Ovary (tissue), 7 donors: ENCODE measurements at regions not wholly inside any gene's neighbourhood (a gene's known extent, or its start where the extent isn't known, plus 50 kb on each side); places are given as distances from the start of the nearest gene placed in this dataset.

Experiments used
- DNase-seq, 5 donors: peaks; one replicate each; pipeline ENCODE4 v3.0.0-alpha.2; 2019 to 2020
- H3K27ac ChIP-seq, 2 donors: fragments of 200-600 bp; one replicate each; pipeline versions ENCODE4 v1.5.1 to v1.8.0; 2019 to 2022
- H3K27me3 ChIP-seq: fragments of 200-600 bp; one replicate; pipeline ENCODE4 v1.8.0; 2022
- H3K36me3 ChIP-seq: fragments of 200-600 bp; sonication (generic); one replicate; pipeline ENCODE4 v1.5.1; 2019
- H3K4me1 ChIP-seq: one replicate; pipeline ENCODE4 v1.8.1; 2013; ENCODE audit warnings: mild to moderate bottlenecking, moderate library complexity; ENCODE audit not compliant: insufficient read depth
- H3K4me3 ChIP-seq: fragments of 200-600 bp; sonication (generic); one replicate; pipeline ENCODE4 v1.5.1; 2017
- H3K9me3 ChIP-seq, 2 donors: fragments of 200-600 bp in 1 of 2; sonication (generic) in 1 of 2; one replicate each; pipeline versions ENCODE4 v1.5.1 to v1.8.1; 2013 to 2019; ENCODE audit warnings: mild to moderate bottlenecking in 1 of 2, moderate library complexity in 1 of 2
- CTCF ChIP-seq, 3 donors: fragments of 450-650 bp in 2 of 3; fragments of 200-600 bp in 1 of 3; IDR thresholded peaks; one replicate each; pipeline versions ENCODE4 v1.5.1 to v1.8.0; 2016 to 2022; ENCODE audit warnings: antibody characterized with exemption in 3 of 3, mild to moderate bottlenecking in 1 of 3
- EP300 ChIP-seq: sonication (generic); formaldehyde crosslinking; IDR thresholded peaks from one replicate; pipeline ENCODE4 v1.6.1; 2017; ENCODE audit warnings: antibody characterized with exemption
- POLR2A ChIP-seq: fragments of 450-650 bp; IDR thresholded peaks from one replicate; pipeline ENCODE4 v1.6.1; 2017; ENCODE audit warnings: antibody characterized with exemption, mild to moderate bottlenecking, moderate library complexity
- WGBS, 3 donors: extraction: QIAGEN DNeasy Blood & Tissue Kit in 1 of 3; methylation state at CpG; one replicate each; pipeline versions ENCODE4 v1.1.5 to v1.1.7; 2013 to 2017; 5-methylcytosine and 5-hydroxymethylcytosine counted together
- intact Hi-C, 4 donors: fragments of 100-400 bp; cut with DNase I; formaldehyde crosslinking; loops; one replicate each; pipeline versions ENCODE4 v1.11.0 to v1.15.1; 2022 to 2023
- donor health status: DM: no; HTN: no; CAD: no; lungs with moderate emphysema.
- donor health status: DM: no; HTN: no; CAD: no.
- donor health status: Bipolar disorder and iron deficiency.
- donor health status: DM: no; HTN: no; CAD: no.
- donor health status: DM: yes; HTN: yes; CAD: no.

GRCh38 chr10:27413831-27414348 is 90.2 kb upstream of the RAB18 start:
- Histone ChIP-seq H3K27me3 (no peaks in the 10 kb centered on the region), H3K36me3 (no peaks in the 10 kb centered on the region), H3K9me3 (peaks cover 0 to 7% of the 10 kb centered on the region in 2 donors), H3K4me3 (no peak overlapping the region), H3K4me1 (no peaks in the 10 kb centered on the region), H3K27ac (no peak overlapping the region)
- WGBS, 3 donors = 58 to 84% (median 60%) methylated on average over 23 to 34 of the region's 34 CpGs
- DNase-seq = no peak
- intact Hi-C loops = no loop called here
- TF ChIP-seq CTCF (IDR thresholded peaks at IDR 0.05) = no peak
- TF ChIP-seq EP300 = no peak
- no peak for TF ChIP-seq POLR2A

- TF ChIP-seq EP300 (no peak), POLR2A (no peak), CTCF (IDR thresholded peaks at IDR 0.05) (no peak)
- intact Hi-C loops = no loop called here
- Histone ChIP-seq H3K27me3 (no peaks in the 10 kb centered on the region), H3K27ac (no peak overlapping the region), H3K36me3 (no peaks in the 10 kb centered on the region), H3K4me1 (no peaks in the 10 kb centered on the region), H3K9me3 (peaks cover 0 to 7% of the 10 kb centered on the region in 2 donors), H3K4me3 (no peak overlapping the region)
- WGBS, 3 donors = 44 to 68% (median 58%) methylated on average over 27 to 28 of the region's 28 CpGs
- no peak for DNase-seq
These were observed 90.7 kb upstream of the RAB18 start for GRCh38 chr10:27413387-27413786.

- H3K4me1 ChIP-seq = no peaks in the 10 kb centered on the region
- H3K27ac ChIP-seq = no peak overlapping the region
- peaks cover 0 to 7% of the 10 kb centered on the region in 2 donors for H3K9me3 ChIP-seq
- no peak for DNase-seq
- no peaks in the 10 kb centered on the region for H3K36me3 ChIP-seq
- no peaks in the 10 kb centered on the region for H3K27me3 ChIP-seq
- no peak overlapping the region for H3K4me3 ChIP-seq
- 41 to 51% (median 46%) methylated on average over 3 of the region's 3 CpGs for WGBS, 3 donors
- intact Hi-C loops = no loop called here
- TF ChIP-seq POLR2A (no peak), EP300 (no peak), CTCF (IDR thresholded peaks at IDR 0.05) (no peak)
These were observed 94.0 kb upstream of the RAB18 start for GRCh38 chr10:27410153-27410552.

- intact Hi-C loops = no loop called here
These were observed 96.8 kb upstream of the RAB18 start for GRCh38 chr10:27407271-27407670.

More at GRCh38 chr10:27407271-27407670, 96.8 kb upstream of the RAB18 start:
- Histone ChIP-seq H3K9me3 (no peaks in the 10 kb centered on the region), H3K4me1 (no peaks in the 10 kb centered on the region), H3K36me3 (no peaks in the 10 kb centered on the region), H3K27me3 (no peaks in the 10 kb centered on the region), H3K4me3 (no peak overlapping the region), H3K27ac (no peak overlapping the region)
- TF ChIP-seq POLR2A = no peak
- no peak for TF ChIP-seq EP300
- TF ChIP-seq CTCF (IDR thresholded peaks at IDR 0.05) = no peak
- DNase-seq = no peak
- WGBS, 3 donors = 89 to 93% (median 91%) methylated on average over 6 of the region's 6 CpGs
